B cell (primary cell): ENCODE measurements at regions not wholly inside any gene's neighbourhood (a gene's known extent, or its start where the extent isn't known, plus 50 kb on each side); places are given as distances from the start of the nearest gene placed in this dataset.

ENCODE experiments used
- ATAC-seq: fragments of 200-7000 bp; cut with Tn5 transposase; one replicate; pipeline ENCODE4 v1.10.0; 2021; ENCODE audit warnings: low read depth, mild to moderate bottlenecking, moderate number of reproducible peaks, moderate library complexity
- CTCF ChIA-PET: fragments of 350-600 bp; sonication (Branson Sonifier 250); formaldehyde crosslinking; loops from one replicate; lab custom pipeline; 2021; ENCODE audit warnings: antibody characterized with exemption, inconsistent platforms; lab: Charles Lee
- POLR2A ChIA-PET: fragments of 350-600 bp; sonication (Branson Sonifier 250); formaldehyde crosslinking; loops from one replicate; lab custom pipeline; 2021; ENCODE audit warnings: antibody characterized with exemption; lab: Charles Lee
- DNase-seq: peaks from one replicate; pipeline ENCODE4 v3.0.0; 2013
- H2AFZ ChIP-seq: 2 replicates; pipeline ENCODE4 v1.6.1; 2012; ENCODE audit warnings: mild to moderate bottlenecking, low read depth, low read length; ENCODE audit not compliant: insufficient read depth, poor library complexity, severe bottlenecking
- H3K27ac ChIP-seq, 2 donors: 1 replicate in 1 of 2; 2 replicates in 1 of 2; pipeline ENCODE4 v1.5.1; 2012 to 2013; ENCODE audit warnings: low read length in 2 of 2, mild to moderate bottlenecking in 2 of 2, moderate library complexity in 1 of 2
- H3K27me3 ChIP-seq, 4 experiments: fragments of 200-600 bp in 1 of 4; sonication (generic) in 1 of 4; replicated peaks in 1 of 4; 1 replicate in 2 of 4; 2 replicates in 2 of 4; pipeline versions ENCODE4 v1.6.1 to v1.7.0; 2013 to 2016; ENCODE audit warnings: low read length in 3 of 4, mild to moderate bottlenecking in 2 of 4, mixed read lengths in 1 of 4, moderate library complexity in 1 of 4; ENCODE audit not compliant: insufficient read depth in 4 of 4, control insufficient read depth in 3 of 4; ENCODE audit errors: control extremely low read depth in 1 of 4
- H3K36me3 ChIP-seq, 2 experiments: replicated peaks in 1 of 2; 1 replicate in 1 of 2; 2 replicates in 1 of 2; pipeline versions ENCODE4 v1.6.1 to v1.7.1; 2013; ENCODE audit warnings: low read length in 1 of 2; ENCODE audit not compliant: insufficient read depth in 2 of 2, control insufficient read depth in 1 of 2; ENCODE audit errors: control extremely low read depth in 1 of 2, extremely low read depth in 1 of 2
- H3K4me1 ChIP-seq, 2 donors: fragments of 200-600 bp in 1 of 2; sonication (generic) in 1 of 2; 1 replicate in 1 of 2; 2 replicates in 1 of 2; pipeline versions ENCODE4 v1.5.1 to v1.6.1; 2013 to 2017; ENCODE audit warnings: low read length in 2 of 2; ENCODE audit not compliant: control insufficient read depth in 2 of 2, insufficient read depth in 2 of 2
- H3K4me2 ChIP-seq: replicated peaks from 2 replicates; pipeline ENCODE3; 2012; ENCODE audit warnings: mild to moderate bottlenecking, low read depth, low read length; ENCODE audit not compliant: poor library complexity, severe bottlenecking
- H3K4me3 ChIP-seq, 5 experiments: fragments of 200-600 bp in 1 of 5; sonication (generic) in 1 of 5; 1 replicate in 3 of 5; 2 replicates in 2 of 5; pipeline versions ENCODE4 v1.5.1 to v1.7.0; 2011 to 2016; ENCODE audit warnings: low read length in 4 of 5, mild to moderate bottlenecking in 4 of 5, low read depth in 2 of 5, control low read depth in 1 of 5, moderate library complexity in 1 of 5; ENCODE audit not compliant: insufficient read depth in 1 of 5; ENCODE audit errors: control extremely low read depth in 1 of 5, extremely low read depth in 1 of 5
- H3K79me2 ChIP-seq: fragments of 200-600 bp; sonication (generic); one replicate; pipeline ENCODE4 v1.6.0; 2016; ENCODE audit warnings: low read length; ENCODE audit not compliant: control insufficient read depth, insufficient read depth
- H3K9ac ChIP-seq: fragments of 200-600 bp; sonication (generic); 2 replicates; pipeline ENCODE4 v1.6.1; 2017; ENCODE audit warnings: mild to moderate bottlenecking, low read length, moderate library complexity
- H3K9me3 ChIP-seq, 3 donors: one replicate each; pipeline versions ENCODE4 v1.6.1 to v1.7.1; 2013; ENCODE audit warnings: low read length in 2 of 3; ENCODE audit not compliant: control insufficient read depth in 2 of 3, insufficient read depth in 1 of 3; ENCODE audit errors: control extremely low read depth in 1 of 3
- H4K20me1 ChIP-seq: 2 replicates; pipeline ENCODE4 v1.6.0; 2012; ENCODE audit warnings: mild to moderate bottlenecking, low read length; ENCODE audit not compliant: insufficient read depth, control insufficient read depth, poor library complexity, severe bottlenecking
- H3K27ac Mint-ChIP-seq: one replicate; pipeline ENCODE4 v1.8.0; 2021; ENCODE audit warnings: mixed read lengths
- H3K27me3 Mint-ChIP-seq: one replicate; pipeline ENCODE4 v1.8.0; 2021; ENCODE audit warnings: mixed read lengths
- H3K4me1 Mint-ChIP-seq: one replicate; pipeline ENCODE4 v1.8.0; 2021; ENCODE audit warnings: mixed read lengths
- H3K4me3 Mint-ChIP-seq: one replicate; pipeline ENCODE4 v1.8.0; 2021; ENCODE audit warnings: mixed read lengths
- H3K9me3 Mint-ChIP-seq: one replicate; pipeline ENCODE4 v1.8.0; 2022; ENCODE audit warnings: mixed read lengths; ENCODE audit not compliant: insufficient read depth
- EZH2 ChIP-seq: IDR thresholded peaks from 2 replicates; pipeline ENCODE4 v1.6.1; 2012; ENCODE audit warnings: borderline replicate concordance, low read depth, mild to moderate bottlenecking, moderate library complexity, low read length; ENCODE audit not compliant: insufficient read depth, poor library complexity, severe bottlenecking
- WGBS: methylation state at CpG from one replicate; pipeline ENCODE4 v1.1.5; 2013; ENCODE audit warnings: missing lambda C conversion rate; ENCODE audit not compliant: insufficient coverage; 5-methylcytosine and 5-hydroxymethylcytosine counted together
- intact Hi-C: fragments of 100-400 bp; cut with micrococcal nuclease; formaldehyde crosslinking; loops from one replicate; pipeline ENCODE4 v1.10.0; 2022
- TF ChIP-seq, protein P1 (sequence below): fragments of 200-600 bp; IDR thresholded peaks from one replicate; pipeline ENCODE4 v1.8.0; 2022; ENCODE audit warnings: antibody characterized with exemption, mild to moderate bottlenecking

DNA sequence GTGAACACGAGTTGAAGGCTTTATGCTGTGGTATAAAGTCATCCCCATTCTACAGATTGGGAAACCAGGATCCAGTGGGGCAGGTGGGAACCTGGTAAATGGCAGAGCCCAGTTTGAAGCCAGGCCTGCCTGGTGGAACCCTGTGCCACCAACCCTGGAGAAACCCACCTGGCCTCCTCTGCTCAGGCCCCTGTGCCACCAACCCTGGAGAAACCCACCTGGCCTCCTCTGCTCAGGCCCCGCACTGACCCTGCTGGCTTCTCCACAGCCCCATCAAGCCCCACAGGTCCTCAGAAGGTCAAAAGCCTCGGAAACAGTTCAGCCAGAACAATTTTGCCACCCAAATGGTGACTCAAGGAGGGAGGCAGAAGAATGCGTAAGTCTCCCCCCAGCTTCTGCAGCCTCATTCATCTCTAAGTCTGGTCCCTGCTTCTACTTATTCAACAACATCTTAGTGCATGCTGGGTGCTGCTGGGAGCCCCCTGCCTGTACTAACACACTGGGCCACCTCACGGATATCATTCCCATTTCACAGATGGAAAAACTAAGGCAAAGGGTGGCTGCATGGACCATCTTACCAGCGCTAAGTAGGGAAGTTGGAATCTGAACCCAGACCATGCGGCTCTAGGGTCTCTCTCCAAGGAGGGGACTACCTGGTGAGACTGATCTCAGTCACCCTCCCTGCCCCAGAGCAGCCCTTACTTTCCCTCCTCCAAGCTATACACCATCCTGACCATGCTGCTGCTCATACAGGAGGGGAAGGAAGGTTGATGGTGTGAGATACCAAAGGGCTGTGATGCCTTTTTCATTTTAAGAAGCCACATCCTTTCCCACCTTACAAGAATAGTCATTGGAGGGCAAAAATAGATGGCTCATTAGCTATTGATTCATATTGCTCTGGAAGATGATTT, 93.7 kb upstream of the ID2 start:
- no peaks in the 10 kb centered on the region for H3K36me3 ChIP-seq
- intact Hi-C loops: no loop called here
- H3K27ac ChIP-seq: no peak overlapping the region
- peaks cover 0 to 30% (median 6%) of the 10 kb centered on the region in 4 experiments for H3K27me3 ChIP-seq
- H3K9me3 ChIP-seq: peaks cover 0 to 6% (median 0%) of the 10 kb centered on the region in 3 donors
- ChIA-PET POLR2A (no interaction called here), CTCF (no interaction called here)
- H3K4me3 ChIP-seq: no peak overlapping the region
- no peak overlapping the region for H3K9ac ChIP-seq
- 95% methylated on average over 6 of the region's 7 CpGs for WGBS
- H4K20me1 ChIP-seq: no peaks in the 10 kb centered on the region
- H3K4me1 Mint-ChIP-seq: peaks cover 12% of the 10 kb centered on the region
- no peak overlapping the region for H3K4me2 ChIP-seq
- H3K4me1 ChIP-seq: peaks cover 19 to 23% of the 10 kb centered on the region in 2 donors
- H3K27me3 Mint-ChIP-seq: peaks cover 35% of the 10 kb centered on the region
- H2AFZ ChIP-seq: no peak overlapping the region
- H3K9me3 Mint-ChIP-seq: no peaks in the 10 kb centered on the region
- ATAC-seq: no peak
- no peak overlapping the region for H3K27ac Mint-ChIP-seq
- no peaks in the 10 kb centered on the region for H3K79me2 ChIP-seq
- no peak for TF ChIP-seq EZH2
- TF ChIP-seq, protein P1, sequence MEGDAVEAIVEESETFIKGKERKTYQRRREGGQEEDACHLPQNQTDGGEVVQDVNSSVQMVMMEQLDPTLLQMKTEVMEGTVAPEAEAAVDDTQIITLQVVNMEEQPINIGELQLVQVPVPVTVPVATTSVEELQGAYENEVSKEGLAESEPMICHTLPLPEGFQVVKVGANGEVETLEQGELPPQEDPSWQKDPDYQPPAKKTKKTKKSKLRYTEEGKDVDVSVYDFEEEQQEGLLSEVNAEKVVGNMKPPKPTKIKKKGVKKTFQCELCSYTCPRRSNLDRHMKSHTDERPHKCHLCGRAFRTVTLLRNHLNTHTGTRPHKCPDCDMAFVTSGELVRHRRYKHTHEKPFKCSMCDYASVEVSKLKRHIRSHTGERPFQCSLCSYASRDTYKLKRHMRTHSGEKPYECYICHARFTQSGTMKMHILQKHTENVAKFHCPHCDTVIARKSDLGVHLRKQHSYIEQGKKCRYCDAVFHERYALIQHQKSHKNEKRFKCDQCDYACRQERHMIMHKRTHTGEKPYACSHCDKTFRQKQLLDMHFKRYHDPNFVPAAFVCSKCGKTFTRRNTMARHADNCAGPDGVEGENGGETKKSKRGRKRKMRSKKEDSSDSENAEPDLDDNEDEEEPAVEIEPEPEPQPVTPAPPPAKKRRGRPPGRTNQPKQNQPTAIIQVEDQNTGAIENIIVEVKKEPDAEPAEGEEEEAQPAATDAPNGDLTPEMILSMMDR: no peak
- DNase-seq: no peak
- no peak overlapping the region for H3K4me3 Mint-ChIP-seq

GRCh38 chr2:8588831-8589191, 93.0 kb upstream of the ID2 start:
- ATAC-seq (no peak), DNase-seq (no peak)
- Histone ChIP-seq H3K9ac (no peak overlapping the region), H3K27ac (no peak overlapping the region), H3K4me2 (no peak overlapping the region), H2AFZ (no peak overlapping the region), H3K36me3 (no peaks in the 10 kb centered on the region), H4K20me1 (no peaks in the 10 kb centered on the region), H3K4me3 (no peak overlapping the region), H3K79me2 (no peaks in the 10 kb centered on the region), H3K27me3 (peaks cover 0 to 30% (median 6%) of the 10 kb centered on the region in 4 experiments), H3K4me1 (peaks cover 15 to 16% of the 10 kb centered on the region in 2 donors), H3K9me3 (peaks cover 0 to 6% (median 0%) of the 10 kb centered on the region in 3 donors)
- no peak overlapping the region for H3K27ac Mint-ChIP-seq
- H3K9me3 Mint-ChIP-seq: no peaks in the 10 kb centered on the region
- H3K4me1 Mint-ChIP-seq: peaks cover 10% of the 10 kb centered on the region
- ChIA-PET POLR2A (no interaction called here), CTCF (interaction anchor here (0.6 kb wide), 1 partner anchor 1541 kb away, joined by 4 read pairs; no protein-coding TSS in a partner anchor)
- TF ChIP-seq EZH2: no peak
- H3K27me3 Mint-ChIP-seq: peaks cover 41% of the 10 kb centered on the region
- 89% methylated on average over 2 of the region's 6 CpGs for WGBS
- no peak overlapping the region for H3K4me3 Mint-ChIP-seq
- intact Hi-C loops: no loop called here
